T47D (cell line): ENCODE measurements at regions not wholly inside any gene's neighbourhood (a gene's known extent, or its start where the extent isn't known, plus 50 kb on each side); places are given as distances from the start of the nearest gene placed in this dataset.

Experiments used
- DNase-seq, 2 experiments: peaks; one replicate each; pipeline versions ENCODE4 v3.0.0 to v3.0.0-alpha.2; 2011 to 2012; ENCODE audit warnings: low read depth in 1 of 2, low spot score in 1 of 2
- JUND ChIP-seq: IDR thresholded peaks from 2 replicates; pipeline ENCODE4 v1.6.1; 2012; ENCODE audit warnings: low read depth
- in situ Hi-C: cut with HindIII; loops from 2 replicates; pipeline ENCODE4 v1.10.0; 2016; ENCODE audit warnings: low sequenced_read_pairs, low pct_unique_long_range_greater_than_20kb

DNA sequence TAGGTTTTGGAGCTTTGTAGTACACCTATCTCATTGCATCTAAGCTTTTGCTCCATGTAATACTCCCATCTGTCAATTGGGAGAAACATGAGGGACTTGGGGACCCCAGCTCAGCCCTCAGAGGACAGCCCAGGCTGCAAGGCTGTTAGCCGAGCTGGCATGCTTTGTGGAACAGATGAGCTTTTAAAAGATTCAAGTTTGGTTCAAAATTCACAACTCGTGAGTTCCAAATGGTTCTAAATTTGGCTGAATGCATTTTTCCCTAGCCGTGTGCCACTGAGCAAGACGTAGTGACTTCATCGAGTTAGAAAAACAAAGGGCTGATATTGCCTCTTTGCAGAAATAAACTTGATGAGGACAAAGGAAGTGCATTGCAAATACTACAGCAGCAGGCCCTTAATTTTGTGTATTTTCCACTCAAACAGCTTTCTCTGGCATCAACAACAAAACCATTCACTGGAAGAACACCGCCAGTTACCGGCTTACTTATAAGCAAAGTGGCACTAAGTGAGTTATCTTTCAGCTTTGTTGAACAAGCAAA lies 165.0 kb upstream of the HS3ST1 start:
- DNase-seq = no peak
- in situ Hi-C loops = no loop called here
- no peak for TF ChIP-seq JUND

DNA sequence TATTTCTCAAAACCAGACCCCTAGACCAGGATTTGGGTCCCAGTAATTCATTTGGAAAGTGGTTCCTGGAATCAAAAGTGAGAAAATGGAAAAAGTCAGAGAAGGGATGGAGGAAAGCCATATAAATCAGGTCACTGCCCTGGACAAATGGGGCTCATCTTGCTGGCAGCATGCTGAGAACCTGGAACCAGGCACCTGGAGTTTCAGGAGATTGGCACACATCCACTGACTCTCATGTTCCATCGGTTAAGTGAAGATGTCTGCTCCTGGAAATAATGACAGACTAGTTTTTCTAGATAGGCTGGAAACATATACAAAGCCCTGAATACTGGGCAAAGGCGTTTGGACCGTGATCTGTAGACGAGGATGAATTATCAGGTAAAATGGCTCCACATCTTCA lies 163.6 kb upstream of the HS3ST1 start:
- no peak for DNase-seq
- no peak for TF ChIP-seq JUND
- in situ Hi-C loops = no loop called here

DNA sequence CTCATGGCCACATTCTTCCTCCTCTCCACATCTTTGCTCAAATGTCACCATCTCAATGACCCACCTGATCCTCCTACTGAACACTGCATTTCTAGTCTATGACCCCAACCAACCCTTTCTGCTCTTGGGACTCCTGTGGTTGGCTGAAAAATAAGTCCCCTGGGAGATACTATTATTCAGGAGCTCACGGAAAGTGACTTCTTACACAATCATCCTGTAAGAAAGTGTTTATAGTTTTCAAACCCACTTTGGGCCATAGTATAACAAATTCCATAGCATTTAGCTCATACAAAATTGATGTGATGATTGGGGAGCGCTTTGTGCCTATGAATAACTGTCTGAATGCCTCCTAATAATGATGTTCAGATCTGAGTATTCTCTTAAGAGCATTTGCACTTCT lies 161.4 kb upstream of the HS3ST1 start:
- TF ChIP-seq JUND = no peak
- in situ Hi-C loops = no loop called here
- DNase-seq = no peak

GRCh38 chr4:11589676-11590075 lies 161.0 kb upstream of the HS3ST1 start:
- in situ Hi-C loops = no loop called here
- no peak for TF ChIP-seq JUND
- no peak for DNase-seq

DNA sequence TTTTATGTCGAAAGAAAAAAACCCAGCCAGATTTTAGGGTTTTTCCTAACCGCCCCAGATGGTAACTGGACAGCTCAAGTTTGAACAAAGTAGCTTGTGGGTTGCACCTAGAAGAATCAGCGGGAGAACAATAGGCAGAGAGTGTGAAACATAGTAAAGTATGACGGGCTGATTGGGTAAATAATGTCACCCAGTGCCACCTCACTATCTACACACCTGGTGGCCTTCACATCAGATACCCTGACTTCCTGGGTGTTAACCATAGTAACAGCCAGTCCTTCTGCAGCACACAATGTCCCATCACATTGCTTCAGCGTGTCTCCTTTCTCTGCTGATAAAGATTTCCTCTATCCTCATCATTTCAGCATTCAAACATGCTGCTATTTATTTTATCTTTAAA lies 159.1 kb upstream of the HS3ST1 start:
- no peak for DNase-seq
- TF ChIP-seq JUND = no peak
- in situ Hi-C loops = no loop called here

- in situ Hi-C loops = no loop called here
- TF ChIP-seq JUND = no peak
- peak; percentile 3 to 42 for DNase-seq
Measured at GRCh38 chr4:11585506-11585905, 156.8 kb upstream of the HS3ST1 start.

- TF ChIP-seq JUND = no peak
- in situ Hi-C loops = no loop called here
- DNase-seq = no peak
Measured at GRCh38 chr4:11568511-11568910, 139.8 kb upstream of the HS3ST1 start.

DNA sequence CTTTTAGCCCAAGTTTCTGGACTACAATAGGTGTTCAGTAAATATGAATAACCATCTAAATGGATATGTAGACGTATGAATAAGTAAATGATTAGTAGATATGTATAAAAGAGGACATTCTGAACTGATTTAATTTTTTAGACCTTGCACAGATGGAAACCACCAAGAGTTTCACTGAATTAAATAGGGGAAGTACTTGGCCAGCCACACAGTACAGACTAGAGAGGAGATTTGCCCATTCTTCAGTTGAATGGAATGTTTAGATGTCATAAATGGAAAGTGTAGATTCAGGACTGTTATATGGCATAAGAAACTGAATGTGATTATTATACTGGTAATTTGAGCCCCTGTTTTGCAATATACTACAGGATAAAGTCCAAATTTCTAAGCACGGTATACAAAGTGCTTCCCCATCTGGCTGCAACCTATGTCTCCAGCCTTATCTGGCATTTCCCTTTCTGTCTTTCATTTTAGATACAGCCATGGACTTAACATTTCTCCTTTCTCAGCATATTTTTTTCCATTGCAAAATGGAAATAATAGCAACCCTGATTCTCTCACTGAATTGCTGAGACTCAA lies 137.8 kb upstream of the HS3ST1 start:
- no peak for TF ChIP-seq JUND
- in situ Hi-C loops = no loop called here
- no peak for DNase-seq

GRCh38 chr4:11565899-11566298 lies 137.2 kb upstream of the HS3ST1 start:
- in situ Hi-C loops = no loop called here

GRCh38 chr4:11565213-11565612 lies 136.5 kb upstream of the HS3ST1 start:
- in situ Hi-C loops = no loop called here

More at GRCh38 chr4:11565899-11566298, 137.2 kb upstream of the HS3ST1 start:
- no peak for TF ChIP-seq JUND
- DNase-seq = no peak

GRCh38 chr4:11564021-11564420 lies 135.3 kb upstream of the HS3ST1 start:
- in situ Hi-C loops = no loop called here
- no peak for TF ChIP-seq JUND
- no peak for DNase-seq

More at GRCh38 chr4:11565213-11565612, 136.5 kb upstream of the HS3ST1 start:
- no peak for DNase-seq
- TF ChIP-seq JUND = no peak

DNA sequence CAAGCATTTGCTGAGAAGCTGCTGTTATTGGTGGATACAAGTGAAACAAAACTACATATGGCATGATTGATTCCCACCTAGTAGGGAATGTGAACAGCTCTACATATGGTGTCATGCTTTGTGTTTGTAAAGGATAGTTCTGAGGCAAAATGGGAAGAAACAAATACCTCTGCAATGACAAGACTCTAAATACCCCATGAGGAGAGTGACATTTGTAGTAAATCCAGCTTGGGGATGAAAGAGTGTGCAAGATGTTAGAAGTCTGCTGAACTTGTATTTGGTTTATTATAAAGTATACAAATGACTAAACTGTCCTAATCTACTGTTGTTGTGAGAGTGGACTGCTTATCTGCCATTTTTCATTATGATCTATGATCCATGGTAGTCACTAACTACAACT lies 120.8 kb upstream of the HS3ST1 start:
- DNase-seq = no peak
- no peak for TF ChIP-seq JUND
- in situ Hi-C loops = no loop called here

- in situ Hi-C loops = no loop called here
- DNase-seq = no peak
- no peak for TF ChIP-seq JUND
Measured at GRCh38 chr4:11548597-11549082, 119.9 kb upstream of the HS3ST1 start.

- no peak for TF ChIP-seq JUND
- in situ Hi-C loops = no loop called here
- no peak for DNase-seq
Measured at GRCh38 chr4:11546391-11547175, 117.9 kb upstream of the HS3ST1 start.
